ENCODE measurements at regions not wholly inside any gene's neighbourhood (a gene's known extent, or its start where the extent isn't known, plus 50 kb on each side); places are given as distances from the start of the nearest gene placed in this dataset.
"Not testable (repeated sequence)": the region's sequence is repeated elsewhere in the genome, so short reads cannot be mapped to it uniquely, and the experiment has no call there.

GRCh38 chr2:200199005-200199404, 107.5 kb upstream of the SPATS2L start:
- no peak for TF ChIP-seq POLR2A (IDR thresholded peaks at IDR 0.05; ENCODE audit: low read depth)
- TF ChIP-seq, protein P1, sequence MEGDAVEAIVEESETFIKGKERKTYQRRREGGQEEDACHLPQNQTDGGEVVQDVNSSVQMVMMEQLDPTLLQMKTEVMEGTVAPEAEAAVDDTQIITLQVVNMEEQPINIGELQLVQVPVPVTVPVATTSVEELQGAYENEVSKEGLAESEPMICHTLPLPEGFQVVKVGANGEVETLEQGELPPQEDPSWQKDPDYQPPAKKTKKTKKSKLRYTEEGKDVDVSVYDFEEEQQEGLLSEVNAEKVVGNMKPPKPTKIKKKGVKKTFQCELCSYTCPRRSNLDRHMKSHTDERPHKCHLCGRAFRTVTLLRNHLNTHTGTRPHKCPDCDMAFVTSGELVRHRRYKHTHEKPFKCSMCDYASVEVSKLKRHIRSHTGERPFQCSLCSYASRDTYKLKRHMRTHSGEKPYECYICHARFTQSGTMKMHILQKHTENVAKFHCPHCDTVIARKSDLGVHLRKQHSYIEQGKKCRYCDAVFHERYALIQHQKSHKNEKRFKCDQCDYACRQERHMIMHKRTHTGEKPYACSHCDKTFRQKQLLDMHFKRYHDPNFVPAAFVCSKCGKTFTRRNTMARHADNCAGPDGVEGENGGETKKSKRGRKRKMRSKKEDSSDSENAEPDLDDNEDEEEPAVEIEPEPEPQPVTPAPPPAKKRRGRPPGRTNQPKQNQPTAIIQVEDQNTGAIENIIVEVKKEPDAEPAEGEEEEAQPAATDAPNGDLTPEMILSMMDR (IDR thresholded peaks at IDR 0.05), result no peak
- TF ChIP-seq POLR2AphosphoS5 (IDR thresholded peaks at IDR 0.05), result no peak
- Histone ChIP-seq H3K27ac (replicated peaks in 1 of 4) (no peak overlapping the region), H3K4me3 (no peak overlapping the region), H3K4me1 (no peaks in the 10 kb centered on the region), H3K36me3 (no peaks in the 10 kb centered on the region), H3K9me3 (no peaks in the 10 kb centered on the region), H3K27me3 (no peaks in the 10 kb centered on the region)
- intact Hi-C loops (cut with DNase I), result no loop called here
- no peak for DNase-seq (ENCODE audit: extremely low spot score)
- 93% methylated on average over 2 of the region's 2 CpGs for WGBS

DNA sequence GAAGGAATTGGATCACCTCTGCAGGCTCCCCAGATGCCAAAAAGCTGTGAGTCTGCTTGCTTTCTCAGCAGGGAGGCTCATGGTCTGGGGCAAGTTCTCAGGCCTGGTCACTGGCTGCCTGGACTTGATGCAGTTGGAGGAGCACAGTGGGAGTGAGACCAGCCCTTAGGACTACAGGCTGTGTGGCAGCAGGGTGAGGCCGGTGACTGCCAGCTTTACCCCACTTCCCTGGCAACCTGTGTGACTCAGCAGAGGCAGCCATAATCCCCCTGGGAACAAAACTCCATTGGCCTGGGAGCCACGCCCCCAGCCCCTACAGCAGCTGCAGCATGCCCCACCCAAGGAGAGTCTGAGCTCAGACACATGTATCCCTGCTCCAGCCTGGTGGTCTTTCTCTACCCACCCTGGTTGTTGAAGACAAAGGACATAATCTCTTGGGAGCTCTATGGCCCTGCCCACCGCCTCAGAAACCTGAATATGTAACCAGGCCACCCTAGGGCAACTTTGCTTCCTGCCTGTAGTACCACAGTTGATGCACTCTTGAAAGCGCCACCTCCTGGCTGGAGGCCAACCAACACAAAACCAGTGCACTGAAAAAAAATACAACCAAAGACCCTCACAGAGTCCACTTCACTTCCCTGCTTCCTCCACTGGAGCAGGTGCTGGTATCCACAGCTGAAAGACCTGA, 106.8 kb upstream of the SPATS2L start:
- intact Hi-C loops (cut with DNase I), result no loop called here
- Histone ChIP-seq H3K4me3 (no peak overlapping the region), H3K9me3 (no peaks in the 10 kb centered on the region), H3K27ac (replicated peaks in 1 of 4) (no peak overlapping the region), H3K36me3 (no peaks in the 10 kb centered on the region), H3K27me3 (no peaks in the 10 kb centered on the region), H3K4me1 (no peaks in the 10 kb centered on the region)
- WGBS, result 80% methylated on average over 2 of the region's 4 CpGs
- no peak for DNase-seq (ENCODE audit: extremely low spot score)
- TF ChIP-seq POLR2AphosphoS5 (IDR thresholded peaks at IDR 0.05) (no peak), POLR2A (IDR thresholded peaks at IDR 0.05; ENCODE audit: low read depth) (no peak), EP300 (IDR thresholded peaks at IDR 0.05) (no peak)
- TF ChIP-seq, protein P1 (IDR thresholded peaks at IDR 0.05), result no peak

GRCh38 chr2:200201839-200202238, 104.7 kb upstream of the SPATS2L start:
- H3K27ac ChIP-seq (replicated peaks in 1 of 4); H3K9me3 ChIP-seq; H3K27me3 ChIP-seq; H3K4me1 ChIP-seq; H3K36me3 ChIP-seq; DNase-seq (ENCODE audit: extremely low spot score); H3K4me3 ChIP-seq; intact Hi-C loops (cut with DNase I): not testable (repeated sequence)
- 89% methylated on average over 4 of the region's 4 CpGs for WGBS

- intact Hi-C loops (cut with DNase I), result no loop called here
- WGBS, result 90% methylated on average over 2 of the region's 2 CpGs
- DNase-seq (ENCODE audit: extremely low spot score), result no peak
- H3K4me1 ChIP-seq, result no peaks in the 10 kb centered on the region
- peaks cover 0 to 5% (median 0%) of the 10 kb centered on the region in 4 donors for H3K9me3 ChIP-seq
- no peak overlapping the region for H3K27ac ChIP-seq (replicated peaks in 1 of 4)
- H3K27me3 ChIP-seq, result no peaks in the 10 kb centered on the region
- H3K36me3 ChIP-seq, result no peaks in the 10 kb centered on the region
- H3K4me3 ChIP-seq, result no peak overlapping the region
- TF ChIP-seq POLR2A (IDR thresholded peaks at IDR 0.05; ENCODE audit: low read depth), result no peak
- TF ChIP-seq EP300 (IDR thresholded peaks at IDR 0.05), result no peak
- TF ChIP-seq POLR2AphosphoS5 (IDR thresholded peaks at IDR 0.05), result no peak
- TF ChIP-seq, protein P1 (IDR thresholded peaks at IDR 0.05), result no peak
Measured at GRCh38 chr2:200203381-200203827, 103.1 kb upstream of the SPATS2L start.

- H3K27ac ChIP-seq (replicated peaks in 1 of 4), result no peak overlapping the region
- H3K9me3 ChIP-seq, result peaks cover 0 to 5% (median 0%) of the 10 kb centered on the region in 4 donors
- H3K36me3 ChIP-seq, result no peaks in the 10 kb centered on the region
- no peaks in the 10 kb centered on the region for H3K4me1 ChIP-seq
- H3K27me3 ChIP-seq, result no peaks in the 10 kb centered on the region
- TF ChIP-seq, protein P1 (IDR thresholded peaks at IDR 0.05), result no peak
- no peak for TF ChIP-seq POLR2AphosphoS5 (IDR thresholded peaks at IDR 0.05)
- no peak for TF ChIP-seq POLR2A (IDR thresholded peaks at IDR 0.05; ENCODE audit: low read depth)
- TF ChIP-seq EP300 (IDR thresholded peaks at IDR 0.05), result no peak
- no peak for DNase-seq (ENCODE audit: extremely low spot score)
- intact Hi-C loops (cut with DNase I), result no loop called here
- WGBS, result 62% methylated on average over 3 of the region's 3 CpGs
- H3K4me3 ChIP-seq, result no peak overlapping the region
Measured at GRCh38 chr2:200208041-200208440, 98.5 kb upstream of the SPATS2L start.

Measured in esophagus muscularis mucosa (tissue), 4 donors.